RWPE1 (cell line): ENCODE measurements at regions not wholly inside any gene's neighbourhood (a gene's known extent, or its start where the extent isn't known, plus 50 kb on each side); places are given as distances from the start of the nearest gene placed in this dataset.

Source experiments
- CTCF ChIA-PET: fragments of 350-600 bp; sonication (Branson Sonifier 250); formaldehyde crosslinking; extraction: SDS; loops from one replicate; lab custom pipeline; 2021; lab: Yijun Ruan, JAX
- POLR2A ChIA-PET: fragments of 400-600 bp; formaldehyde crosslinking; extraction: SDS; loops from one replicate; lab custom pipeline; 2020; ENCODE audit warnings: antibody characterized with exemption; ENCODE audit not compliant: low non-redundant PET; lab: Yijun Ruan, JAX
- DNase-seq: peaks from one replicate; pipeline ENCODE4 v3.0.0; 2012; ENCODE audit warnings: low spot score
- H3K27ac ChIP-seq: fragments of 450-650 bp; 2 replicates; pipeline ENCODE4 v1.5.1; 2017
- TF ChIP-seq, protein P1 (sequence below): fragments of 450-650 bp; conservative IDR thresholded peaks from 2 replicates; pipeline ENCODE4 v1.5.1; 2017; ENCODE audit warnings: low read depth, mild to moderate bottlenecking

- ChIA-PET POLR2A (no interaction called here), CTCF (interaction anchor here (0.6 kb wide), 1 partner anchor 326 kb away, joined by 3 read pairs; no protein-coding TSS in a partner anchor)
- no peak for DNase-seq
- no peak overlapping the region for H3K27ac ChIP-seq
- TF ChIP-seq, protein P1, sequence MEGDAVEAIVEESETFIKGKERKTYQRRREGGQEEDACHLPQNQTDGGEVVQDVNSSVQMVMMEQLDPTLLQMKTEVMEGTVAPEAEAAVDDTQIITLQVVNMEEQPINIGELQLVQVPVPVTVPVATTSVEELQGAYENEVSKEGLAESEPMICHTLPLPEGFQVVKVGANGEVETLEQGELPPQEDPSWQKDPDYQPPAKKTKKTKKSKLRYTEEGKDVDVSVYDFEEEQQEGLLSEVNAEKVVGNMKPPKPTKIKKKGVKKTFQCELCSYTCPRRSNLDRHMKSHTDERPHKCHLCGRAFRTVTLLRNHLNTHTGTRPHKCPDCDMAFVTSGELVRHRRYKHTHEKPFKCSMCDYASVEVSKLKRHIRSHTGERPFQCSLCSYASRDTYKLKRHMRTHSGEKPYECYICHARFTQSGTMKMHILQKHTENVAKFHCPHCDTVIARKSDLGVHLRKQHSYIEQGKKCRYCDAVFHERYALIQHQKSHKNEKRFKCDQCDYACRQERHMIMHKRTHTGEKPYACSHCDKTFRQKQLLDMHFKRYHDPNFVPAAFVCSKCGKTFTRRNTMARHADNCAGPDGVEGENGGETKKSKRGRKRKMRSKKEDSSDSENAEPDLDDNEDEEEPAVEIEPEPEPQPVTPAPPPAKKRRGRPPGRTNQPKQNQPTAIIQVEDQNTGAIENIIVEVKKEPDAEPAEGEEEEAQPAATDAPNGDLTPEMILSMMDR, result no peak
Observed at GRCh38 chr4:114100288-114101031, 121.0 kb upstream of the ARSJ start.

GRCh38 chr4:114103908-114104307, 124.5 kb upstream of the ARSJ start:
- CTCF ChIA-PET, result no interaction called here
- POLR2A ChIA-PET, result no interaction called here
- no peak for DNase-seq

GRCh38 chr4:114108869-114109268, 129.4 kb upstream of the ARSJ start:
- no peak overlapping the region for H3K27ac ChIP-seq
- TF ChIP-seq, protein P1, result no peak
- ChIA-PET CTCF (interaction anchor here (0.6 kb wide), 2 partner anchors 104 to 555 kb away, joined by 4 to 7 read pairs; no protein-coding TSS in a partner anchor), POLR2A (no interaction called here)
- peak; percentile 24 for DNase-seq

More at GRCh38 chr4:114103908-114104307, 124.5 kb upstream of the ARSJ start:
- TF ChIP-seq, protein P1, result no peak
- no peak overlapping the region for H3K27ac ChIP-seq

DNA sequence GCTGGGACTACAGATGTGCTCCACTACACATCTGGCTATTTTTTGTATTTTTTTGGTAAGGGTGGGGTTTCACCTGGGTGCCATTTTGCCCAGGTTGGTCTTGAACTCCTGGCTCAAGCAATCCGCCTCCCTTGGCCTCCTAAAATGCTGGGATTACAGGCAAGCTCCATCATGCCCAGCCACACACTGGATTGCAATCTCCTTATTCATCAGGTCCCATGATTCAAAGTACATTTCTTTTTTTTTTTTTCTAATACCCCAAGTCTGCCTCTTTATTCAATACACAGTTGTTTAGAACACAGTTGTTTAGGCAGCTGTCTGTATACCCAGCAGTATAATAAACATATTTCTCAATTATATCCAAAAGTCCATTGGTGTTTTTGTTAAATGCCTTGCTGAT, 130.3 kb upstream of the ARSJ start:
- CTCF ChIA-PET, result interaction anchor here (0.7 kb wide), 2 partner anchors 43 to 104 kb away, joined by 3 to 5 read pairs; no protein-coding TSS in a partner anchor
- TF ChIP-seq, protein P1, result no peak
- H3K27ac ChIP-seq, result no peak overlapping the region
- POLR2A ChIA-PET, result no interaction called here
- DNase-seq, result no peak

DNA sequence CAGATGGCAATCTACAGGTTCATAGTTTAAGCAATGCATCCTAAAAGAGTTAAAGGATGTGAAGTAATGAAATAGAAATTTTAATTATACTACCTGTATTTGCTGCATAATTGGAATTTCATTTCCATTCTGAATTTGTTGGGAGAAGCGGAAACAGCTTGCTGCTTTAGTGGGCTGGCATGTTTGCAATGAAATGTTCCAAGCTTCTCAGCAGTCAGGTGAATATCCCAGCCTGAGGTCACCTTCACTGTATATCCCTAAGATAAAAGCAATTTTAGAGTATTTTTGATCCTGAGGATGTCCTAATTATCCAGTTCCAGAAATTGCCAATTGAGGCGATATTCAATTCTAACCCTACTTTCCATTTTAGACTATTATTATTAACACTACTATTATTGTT, 136.1 kb upstream of the ARSJ start:
- no peak for DNase-seq
- CTCF ChIA-PET, result no interaction called here
- no peak overlapping the region for H3K27ac ChIP-seq
- TF ChIP-seq, protein P1, result no peak
- POLR2A ChIA-PET, result no interaction called here

DNA sequence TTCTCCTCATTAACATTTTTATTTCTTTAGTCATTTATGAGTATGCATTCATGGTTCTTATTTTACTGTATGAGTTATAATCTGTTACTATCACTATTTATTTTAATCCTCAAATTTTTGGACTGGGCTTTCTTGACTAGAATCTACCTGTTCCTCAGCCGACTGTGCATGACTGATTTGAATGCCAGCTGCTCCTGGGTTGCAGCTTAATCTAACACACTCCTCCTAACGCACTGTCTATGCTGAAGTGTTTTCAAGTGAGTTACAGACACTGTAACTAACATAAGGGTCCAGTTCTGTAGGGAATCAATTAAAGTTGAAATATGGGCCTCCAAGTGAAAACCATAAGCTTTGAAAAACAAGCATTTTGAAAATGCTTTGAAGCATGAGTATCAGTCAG, 137.4 kb upstream of the ARSJ start:
- ChIA-PET CTCF (no interaction called here), POLR2A (no interaction called here)
- TF ChIP-seq, protein P1, result no peak
- DNase-seq, result no peak
- no peak overlapping the region for H3K27ac ChIP-seq
